ENCODE measurements at regions not wholly inside any gene's neighbourhood (a gene's known extent, or its start where the extent isn't known, plus 50 kb on each side); places are given as distances from the start of the nearest gene placed in this dataset.
A peak's percentile ranks its signal among the peaks of the same experiment; 100 is the strongest.

- no peak for DNase-seq (ENCODE audit: low read depth)
- no peak overlapping the region for H3K4me3 ChIP-seq (ENCODE audit: low read length)
- no peak for TF ChIP-seq CTCF (conservative IDR thresholded peaks at IDR 0.05; ENCODE audit: low read depth, low read length)
These were observed 87.6 kb upstream of the TMED7 start for GRCh38 chr5:115713408-115713807.

- TF ChIP-seq CTCF (conservative IDR thresholded peaks at IDR 0.05; ENCODE audit: low read depth, low read length), result no peak
- no peak for DNase-seq (ENCODE audit: low read depth)
These were observed 83.7 kb upstream of the TMED7 start for GRCh38 chr5:115709585-115709984.

GRCh38 chr5:115708819-115709477, 83.1 kb upstream of the TMED7 start:
- no peak for DNase-seq (ENCODE audit: low read depth)
- H3K4me3 ChIP-seq (ENCODE audit: low read length), result no peak overlapping the region
- TF ChIP-seq CTCF (conservative IDR thresholded peaks at IDR 0.05; ENCODE audit: low read depth, low read length), result no peak

More at GRCh38 chr5:115709585-115709984, 83.7 kb upstream of the TMED7 start:
- H3K4me3 ChIP-seq (ENCODE audit: low read length), result no peak overlapping the region

- TF ChIP-seq CTCF (conservative IDR thresholded peaks at IDR 0.05; ENCODE audit: low read depth, low read length), result no peak
- no peak for DNase-seq (ENCODE audit: low read depth)
- no peak overlapping the region for H3K4me3 ChIP-seq (ENCODE audit: low read length)
These were observed 77.7 kb upstream of the TMED7 start for GRCh38 chr5:115703514-115703913.

- TF ChIP-seq CTCF (conservative IDR thresholded peaks at IDR 0.05; ENCODE audit: low read depth, low read length), result no peak
- H3K4me3 ChIP-seq (ENCODE audit: low read length), result no peak overlapping the region
- peak; percentile 82 for DNase-seq (ENCODE audit: low read depth)
These were observed 76.2 kb upstream of the TMED7 start for GRCh38 chr5:115702025-115702424.

GRCh38 chr5:115699967-115700366, 74.1 kb upstream of the TMED7 start:
- no peak for DNase-seq (ENCODE audit: low read depth)
- no peak overlapping the region for H3K4me3 ChIP-seq (ENCODE audit: low read length)
- no peak for TF ChIP-seq CTCF (conservative IDR thresholded peaks at IDR 0.05; ENCODE audit: low read depth, low read length)

- H3K4me3 ChIP-seq (ENCODE audit: low read length), result no peak overlapping the region
- TF ChIP-seq CTCF (conservative IDR thresholded peaks at IDR 0.05; ENCODE audit: low read depth, low read length), result no peak
- no peak for DNase-seq (ENCODE audit: low read depth)
These were observed 70.4 kb upstream of the TMED7 start for GRCh38 chr5:115696141-115696650.
